ENCODE measurements at regions not wholly inside any gene's neighbourhood (a gene's known extent, or its start where the extent isn't known, plus 50 kb on each side); places are given as distances from the start of the nearest gene placed in this dataset.

- no peak for TF ChIP-seq CTCF (IDR thresholded peaks at IDR 0.05)
- no peak for TF ChIP-seq EP300 (IDR thresholded peaks at IDR 0.05)
- TF ChIP-seq POLR2A (IDR thresholded peaks at IDR 0.05; ENCODE audit: low read depth): no peak
Observed at GRCh38 chr11:76281558-76281906, 75.2 kb upstream of the WNT11 start.
